SK-N-SH (cell line): ENCODE measurements at regions not wholly inside any gene's neighbourhood (a gene's known extent, or its start where the extent isn't known, plus 50 kb on each side); places are given as distances from the start of the nearest gene placed in this dataset.

Experiments
- CTCF ChIA-PET: fragments of 300-600, 350-600 bp; formaldehyde crosslinking; extraction: SDS; loops from one replicate; lab custom pipeline; 2021; lab: Yijun Ruan, JAX
- POLR2A ChIA-PET: fragments of 350-600 bp; sonication (Branson Sonifier 250); formaldehyde crosslinking; extraction: SDS; loops from one replicate; lab custom pipeline; 2020; ENCODE audit warnings: antibody characterized with exemption, inconsistent platforms; lab: Yijun Ruan, JAX
- DNase-seq: peaks from one replicate; pipeline ENCODE4 v3.0.0; 2012
- H2AFZ ChIP-seq: fragments of 200-600 bp; sonication (generic); 2 replicates; pipeline ENCODE4 v1.8.1; 2016; ENCODE audit warnings: antibody characterized with exemption, mild to moderate bottlenecking, low read depth
- H3F3A ChIP-seq: fragments of 200-600 bp; sonication (generic); replicated peaks from 2 replicates; pipeline ENCODE3; 2016; ENCODE audit warnings: antibody characterized with exemption, mild to moderate bottlenecking; ENCODE audit not compliant: insufficient read depth
- H3K27ac ChIP-seq, 2 experiments: fragments of 200-500 bp in 1 of 2; fragments of 200-600 bp in 1 of 2; sonication (Bioruptor generic) in 1 of 2; sonication (generic), shearing (Covaris generic) in 1 of 2; 2 replicates each; pipeline versions ENCODE4 v1.5.1 to v1.6.1; 2014 to 2016; ENCODE audit warnings: low read depth in 2 of 2, inconsistent platforms in 1 of 2, low read length in 1 of 2, mild to moderate bottlenecking in 1 of 2, mixed read lengths in 1 of 2
- H3K27me3 ChIP-seq: fragments of 200-600 bp; sonication (generic), shearing (Covaris generic); 2 replicates; pipeline ENCODE4 v1.6.1; 2016; ENCODE audit warnings: mixed run types; ENCODE audit not compliant: insufficient read depth
- H3K36me3 ChIP-seq, 2 experiments: fragments of 200-500 bp in 1 of 2; fragments of 200-600 bp in 1 of 2; sonication (Bioruptor generic) in 1 of 2; sonication (generic) in 1 of 2; replicated peaks in 1 of 2; 2 replicates each; pipeline versions ENCODE3 to v1.5.1; 2014 to 2016; ENCODE audit warnings: low read length in 1 of 2, mild to moderate bottlenecking in 1 of 2; ENCODE audit not compliant: insufficient read depth in 2 of 2, control insufficient read depth in 1 of 2
- H3K4me1 ChIP-seq, 2 experiments: fragments of 200-500 bp in 1 of 2; fragments of 200-600 bp in 1 of 2; sonication (Bioruptor generic) in 1 of 2; sonication (generic), shearing (Covaris generic) in 1 of 2; 2 replicates each; pipeline versions ENCODE4 v1.5.1 to v1.6.1; 2014 to 2016; ENCODE audit warnings: low read depth in 1 of 2, low read length in 1 of 2, mixed run types in 1 of 2; ENCODE audit not compliant: insufficient read depth in 2 of 2, control insufficient read depth in 1 of 2
- H3K4me2 ChIP-seq: fragments of 200-600 bp; sonication (generic), shearing (Covaris generic); 2 replicates; pipeline ENCODE4 v1.6.1; 2017; ENCODE audit warnings: mixed run types
- H3K4me3 ChIP-seq, 2 experiments: fragments of 200-500 bp in 1 of 2; fragments of 200-600 bp in 1 of 2; sonication (Bioruptor generic) in 1 of 2; sonication (generic), shearing (Covaris generic) in 1 of 2; 2 replicates each; pipeline versions ENCODE4 v1.5.1 to v1.8.1; 2014 to 2016; ENCODE audit warnings: low read depth in 2 of 2, inconsistent platforms in 1 of 2, low read length in 1 of 2, mild to moderate bottlenecking in 1 of 2, mixed read lengths in 1 of 2, moderate library complexity in 1 of 2
- H3K79me2 ChIP-seq: fragments of 200-600 bp; sonication (generic); 2 replicates; pipeline ENCODE4 v1.8.1; 2017; ENCODE audit warnings: mild to moderate bottlenecking; ENCODE audit not compliant: insufficient read depth
- H3K9ac ChIP-seq: fragments of 200-600 bp; sonication (generic); 2 replicates; pipeline ENCODE4 v1.6.1; 2017; ENCODE audit warnings: mixed run types
- H3K9me2 ChIP-seq: fragments of 200-600 bp; sonication (generic); 2 replicates; pipeline ENCODE4 v1.6.1; 2017; ENCODE audit warnings: mixed run types
- H3K9me3 ChIP-seq: fragments of 200-600 bp; sonication (generic); 2 replicates; pipeline ENCODE4 v1.6.1; 2017; ENCODE audit warnings: mixed run types, mild to moderate bottlenecking, moderate library complexity
- H4K20me1 ChIP-seq: fragments of 200-600 bp; sonication (generic); 2 replicates; pipeline ENCODE4 v1.6.1; 2017; ENCODE audit warnings: mild to moderate bottlenecking, mixed run types; ENCODE audit not compliant: insufficient read depth
- CTCF ChIP-seq: fragments of 200-600 bp; sonication (generic); IDR thresholded peaks from 2 replicates; pipeline ENCODE4 v1.6.1; 2017; ENCODE audit warnings: antibody characterized with exemption, mild to moderate bottlenecking, moderate library complexity
- ELF1 ChIP-seq: IDR thresholded peaks from 2 replicates; pipeline ENCODE4 v1.4.0; 2012
- FOXJ3 ChIP-seq: sonication (generic); formaldehyde crosslinking; IDR thresholded peaks from 2 replicates; pipeline ENCODE4 v1.5.1; 2020; ENCODE audit warnings: mild to moderate bottlenecking, missing genetic modification reagents
- FOXM1 ChIP-seq: IDR thresholded peaks from 2 replicates; pipeline ENCODE4 v1.4.0; 2012; ENCODE audit warnings: low read depth, mild to moderate bottlenecking
- GATA2 ChIP-seq: sonication (generic); formaldehyde crosslinking; IDR thresholded peaks from 2 replicates; pipeline ENCODE4 v1.5.0; 2020; ENCODE audit warnings: mild to moderate bottlenecking, missing genetic modification reagents
- MAX ChIP-seq: IDR thresholded peaks from 2 replicates; pipeline ENCODE4 v1.4.0; 2012; ENCODE audit warnings: low read depth
- REST ChIP-seq: IDR thresholded peaks from 2 replicates; pipeline ENCODE4 v1.6.1; 2012; ENCODE audit warnings: mild to moderate bottlenecking, low read depth, low read length, moderate library complexity
- USF2 ChIP-seq: fragments of 150-350 bp; IDR thresholded peaks from 2 replicates; pipeline ENCODE4 v1.6.1; 2017; ENCODE audit warnings: antibody characterized with exemption, low read length, low read depth, borderline replicate concordance
- WGBS: methylation state at CpG from one replicate; pipeline ENCODE4 v1.1.6; 2017; ENCODE audit warnings: low lambda C conversion rate; 5-methylcytosine and 5-hydroxymethylcytosine counted together

GRCh38 chr14:87017335-87017734, 975.6 kb downstream of the GALC start:
- POLR2A ChIA-PET = no interaction called here
- CTCF ChIA-PET = no interaction called here
- no peaks in the 10 kb centered on the region for H3K9me2 ChIP-seq
- no peak overlapping the region for H3K9ac ChIP-seq
- no peaks in the 10 kb centered on the region for H3K27me3 ChIP-seq
- H3K4me3 ChIP-seq = no peak overlapping the region
- no peaks in the 10 kb centered on the region for H3K9me3 ChIP-seq
- H3K4me2 ChIP-seq = no peak overlapping the region
- no peaks in the 10 kb centered on the region for H3K4me1 ChIP-seq
- no peaks in the 10 kb centered on the region for H3K79me2 ChIP-seq
- TF ChIP-seq REST (no peak), MAX (no peak), FOXJ3 (CRISPR knock-in tag) (no peak), FOXM1 (no peak), GATA2 (CRISPR knock-in tag) (no peak), CTCF (no peak), ELF1 (no peak), USF2 (no peak)
- H3K36me3 ChIP-seq = no peaks in the 10 kb centered on the region
- no peaks in the 10 kb centered on the region for H4K20me1 ChIP-seq
- no peak overlapping the region for H3K27ac ChIP-seq
- H3F3A ChIP-seq = no peaks in the 10 kb centered on the region
- WGBS = 0% methylated on average over 2 of the region's 2 CpGs
- DNase-seq = no peak
- no peak overlapping the region for H2AFZ ChIP-seq

- Histone ChIP-seq H3K27ac (no peak overlapping the region), H3K9ac (no peak overlapping the region), H3K27me3 (no peaks in the 10 kb centered on the region), H3K9me2 (no peaks in the 10 kb centered on the region), H2AFZ (no peak overlapping the region), H3K79me2 (no peaks in the 10 kb centered on the region), H3K4me2 (no peak overlapping the region), H3K9me3 (no peaks in the 10 kb centered on the region), H4K20me1 (no peaks in the 10 kb centered on the region), H3F3A (no peaks in the 10 kb centered on the region), H3K4me1 (no peaks in the 10 kb centered on the region), H3K4me3 (no peak overlapping the region), H3K36me3 (no peaks in the 10 kb centered on the region)
- CTCF ChIA-PET = no interaction called here
- peak; percentile 0 for DNase-seq
- POLR2A ChIA-PET = no interaction called here
- 0% methylated on average over 3 of the region's 3 CpGs for WGBS
- TF ChIP-seq FOXM1 (no peak), CTCF (0 out of 2 replicates have a peak, but pooled peaks have one; percentile 17)
Observed at GRCh38 chr14:87014856-87015255, 978.1 kb downstream of the GALC start.
